ENCODE measurements at regions not wholly inside any gene's neighbourhood (a gene's known extent, or its start where the extent isn't known, plus 50 kb on each side); places are given as distances from the start of the nearest gene placed in this dataset.

DNA sequence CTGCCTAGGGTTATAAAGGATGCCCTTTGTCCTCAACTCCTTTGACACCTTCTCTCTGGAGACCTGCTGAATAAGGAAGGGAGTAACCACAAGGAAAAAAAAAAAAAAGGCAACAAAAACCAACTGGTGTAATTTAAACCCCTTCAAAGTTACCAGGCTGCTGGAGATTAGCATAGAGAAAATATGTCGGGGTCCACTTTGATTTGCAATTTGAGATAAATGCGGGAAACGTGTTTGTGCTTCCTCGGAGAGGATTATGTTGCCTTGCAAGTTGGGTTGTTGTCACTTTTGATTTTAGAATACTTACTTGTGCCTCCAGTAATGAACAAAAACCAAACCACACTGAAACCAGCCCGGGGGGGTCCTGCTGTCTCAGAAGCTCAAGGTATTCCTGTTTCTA lies 200.2 kb upstream of the MYL2 start:
- TF ChIP-seq CTCF (conservative IDR thresholded peaks at IDR 0.05; ENCODE audit: low read depth in 2 of 2) (no peak), POLR2AphosphoS5 (IDR thresholded peaks at IDR 0.05; ENCODE audit: low read depth) (no peak), CREB1 (CRISPR knock-in tag; IDR thresholded peaks at IDR 0.05; ENCODE audit: low read depth) (no peak), EZH2 (IDR thresholded peaks at IDR 0.05; ENCODE audit: low read depth, unreplicated experiment) (no peak), EZH2phosphoT487 (IDR thresholded peaks at IDR 0.05; ENCODE audit: unreplicated experiment) (no peak), JUNB (IDR thresholded peaks at IDR 0.05; ENCODE audit: unreplicated experiment) (no peak), NANOG (IDR thresholded peaks at IDR 0.05; ENCODE audit: borderline replicate concordance) (no peak), REST (IDR thresholded peaks at IDR 0.05; ENCODE audit: unreplicated experiment) (no peak), ZNF462 (CRISPR knock-in tag; IDR thresholded peaks at IDR 0.05) (no peak), STAT1 (IDR thresholded peaks at IDR 0.05; ENCODE audit: unreplicated experiment) (no peak), ZNF114 (CRISPR knock-in tag; IDR thresholded peaks at IDR 0.05) (no peak)
- TF ChIP-seq, protein P1, sequence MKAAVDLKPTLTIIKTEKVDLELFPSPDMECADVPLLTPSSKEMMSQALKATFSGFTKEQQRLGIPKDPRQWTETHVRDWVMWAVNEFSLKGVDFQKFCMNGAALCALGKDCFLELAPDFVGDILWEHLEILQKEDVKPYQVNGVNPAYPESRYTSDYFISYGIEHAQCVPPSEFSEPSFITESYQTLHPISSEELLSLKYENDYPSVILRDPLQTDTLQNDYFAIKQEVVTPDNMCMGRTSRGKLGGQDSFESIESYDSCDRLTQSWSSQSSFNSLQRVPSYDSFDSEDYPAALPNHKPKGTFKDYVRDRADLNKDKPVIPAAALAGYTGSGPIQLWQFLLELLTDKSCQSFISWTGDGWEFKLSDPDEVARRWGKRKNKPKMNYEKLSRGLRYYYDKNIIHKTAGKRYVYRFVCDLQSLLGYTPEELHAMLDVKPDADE (IDR thresholded peaks at IDR 0.05) = no peak
